B cell (primary cell): ENCODE measurements at regions not wholly inside any gene's neighbourhood (a gene's known extent, or its start where the extent isn't known, plus 50 kb on each side); places are given as distances from the start of the nearest gene placed in this dataset.

Experiments
- ATAC-seq: fragments of 200-7000 bp; cut with Tn5 transposase; one replicate; pipeline ENCODE4 v1.10.0; 2021; ENCODE audit warnings: low read depth, mild to moderate bottlenecking, moderate number of reproducible peaks, moderate library complexity
- CTCF ChIA-PET: fragments of 350-600 bp; sonication (Branson Sonifier 250); formaldehyde crosslinking; loops from one replicate; lab custom pipeline; 2021; ENCODE audit warnings: antibody characterized with exemption, inconsistent platforms; lab: Charles Lee
- POLR2A ChIA-PET: fragments of 350-600 bp; sonication (Branson Sonifier 250); formaldehyde crosslinking; loops from one replicate; lab custom pipeline; 2021; ENCODE audit warnings: antibody characterized with exemption; lab: Charles Lee
- DNase-seq: peaks from one replicate; pipeline ENCODE4 v3.0.0; 2013
- H2AFZ ChIP-seq: 2 replicates; pipeline ENCODE4 v1.6.1; 2012; ENCODE audit warnings: mild to moderate bottlenecking, low read depth, low read length; ENCODE audit not compliant: insufficient read depth, poor library complexity, severe bottlenecking
- H3K27ac ChIP-seq, 2 donors: 1 replicate in 1 of 2; 2 replicates in 1 of 2; pipeline ENCODE4 v1.5.1; 2012 to 2013; ENCODE audit warnings: low read length in 2 of 2, mild to moderate bottlenecking in 2 of 2, moderate library complexity in 1 of 2
- H3K27me3 ChIP-seq, 4 experiments: fragments of 200-600 bp in 1 of 4; sonication (generic) in 1 of 4; replicated peaks in 1 of 4; 1 replicate in 2 of 4; 2 replicates in 2 of 4; pipeline versions ENCODE4 v1.6.1 to v1.7.0; 2013 to 2016; ENCODE audit warnings: low read length in 3 of 4, mild to moderate bottlenecking in 2 of 4, mixed read lengths in 1 of 4, moderate library complexity in 1 of 4; ENCODE audit not compliant: insufficient read depth in 4 of 4, control insufficient read depth in 3 of 4; ENCODE audit errors: control extremely low read depth in 1 of 4
- H3K36me3 ChIP-seq, 2 experiments: replicated peaks in 1 of 2; 1 replicate in 1 of 2; 2 replicates in 1 of 2; pipeline versions ENCODE4 v1.6.1 to v1.7.1; 2013; ENCODE audit warnings: low read length in 1 of 2; ENCODE audit not compliant: insufficient read depth in 2 of 2, control insufficient read depth in 1 of 2; ENCODE audit errors: control extremely low read depth in 1 of 2, extremely low read depth in 1 of 2
- H3K4me1 ChIP-seq, 2 donors: fragments of 200-600 bp in 1 of 2; sonication (generic) in 1 of 2; 1 replicate in 1 of 2; 2 replicates in 1 of 2; pipeline versions ENCODE4 v1.5.1 to v1.6.1; 2013 to 2017; ENCODE audit warnings: low read length in 2 of 2; ENCODE audit not compliant: control insufficient read depth in 2 of 2, insufficient read depth in 2 of 2
- H3K4me2 ChIP-seq: replicated peaks from 2 replicates; pipeline ENCODE3; 2012; ENCODE audit warnings: mild to moderate bottlenecking, low read depth, low read length; ENCODE audit not compliant: poor library complexity, severe bottlenecking
- H3K4me3 ChIP-seq, 5 experiments: fragments of 200-600 bp in 1 of 5; sonication (generic) in 1 of 5; 1 replicate in 3 of 5; 2 replicates in 2 of 5; pipeline versions ENCODE4 v1.5.1 to v1.7.0; 2011 to 2016; ENCODE audit warnings: low read length in 4 of 5, mild to moderate bottlenecking in 4 of 5, low read depth in 2 of 5, control low read depth in 1 of 5, moderate library complexity in 1 of 5; ENCODE audit not compliant: insufficient read depth in 1 of 5; ENCODE audit errors: control extremely low read depth in 1 of 5, extremely low read depth in 1 of 5
- H3K79me2 ChIP-seq: fragments of 200-600 bp; sonication (generic); one replicate; pipeline ENCODE4 v1.6.0; 2016; ENCODE audit warnings: low read length; ENCODE audit not compliant: control insufficient read depth, insufficient read depth
- H3K9ac ChIP-seq: fragments of 200-600 bp; sonication (generic); 2 replicates; pipeline ENCODE4 v1.6.1; 2017; ENCODE audit warnings: mild to moderate bottlenecking, low read length, moderate library complexity
- H3K9me3 ChIP-seq, 3 donors: one replicate each; pipeline versions ENCODE4 v1.6.1 to v1.7.1; 2013; ENCODE audit warnings: low read length in 2 of 3; ENCODE audit not compliant: control insufficient read depth in 2 of 3, insufficient read depth in 1 of 3; ENCODE audit errors: control extremely low read depth in 1 of 3
- H4K20me1 ChIP-seq: 2 replicates; pipeline ENCODE4 v1.6.0; 2012; ENCODE audit warnings: mild to moderate bottlenecking, low read length; ENCODE audit not compliant: insufficient read depth, control insufficient read depth, poor library complexity, severe bottlenecking
- H3K27ac Mint-ChIP-seq: one replicate; pipeline ENCODE4 v1.8.0; 2021; ENCODE audit warnings: mixed read lengths
- H3K27me3 Mint-ChIP-seq: one replicate; pipeline ENCODE4 v1.8.0; 2021; ENCODE audit warnings: mixed read lengths
- H3K4me1 Mint-ChIP-seq: one replicate; pipeline ENCODE4 v1.8.0; 2021; ENCODE audit warnings: mixed read lengths
- H3K4me3 Mint-ChIP-seq: one replicate; pipeline ENCODE4 v1.8.0; 2021; ENCODE audit warnings: mixed read lengths
- H3K9me3 Mint-ChIP-seq: one replicate; pipeline ENCODE4 v1.8.0; 2022; ENCODE audit warnings: mixed read lengths; ENCODE audit not compliant: insufficient read depth
- CTCF ChIP-seq: fragments of 200-600 bp; IDR thresholded peaks from one replicate; pipeline ENCODE4 v1.8.0; 2022; ENCODE audit warnings: antibody characterized with exemption, mild to moderate bottlenecking
- EZH2 ChIP-seq: IDR thresholded peaks from 2 replicates; pipeline ENCODE4 v1.6.1; 2012; ENCODE audit warnings: borderline replicate concordance, low read depth, mild to moderate bottlenecking, moderate library complexity, low read length; ENCODE audit not compliant: insufficient read depth, poor library complexity, severe bottlenecking
- WGBS: methylation state at CpG from one replicate; pipeline ENCODE4 v1.1.5; 2013; ENCODE audit warnings: missing lambda C conversion rate; ENCODE audit not compliant: insufficient coverage; 5-methylcytosine and 5-hydroxymethylcytosine counted together
- intact Hi-C: fragments of 100-400 bp; cut with micrococcal nuclease; formaldehyde crosslinking; loops from one replicate; pipeline ENCODE4 v1.10.0; 2022

GRCh38 chr1:82160036-82160435 is 359.3 kb downstream of the ADGRL2 start:
- Histone ChIP-seq H3K27me3 (no peaks in the 10 kb centered on the region), H3K4me2 (no peak overlapping the region), H3K9me3 (no peaks in the 10 kb centered on the region), H3K27ac (no peak overlapping the region), H3K4me1 (no peaks in the 10 kb centered on the region), H3K4me3 (no peak overlapping the region), H3K79me2 (no peaks in the 10 kb centered on the region), H2AFZ (no peak overlapping the region), H4K20me1 (no peaks in the 10 kb centered on the region), H3K9ac (no peak overlapping the region), H3K36me3 (no peaks in the 10 kb centered on the region)
- TF ChIP-seq CTCF (no peak), EZH2 (no peak)
- ATAC-seq (no peak), DNase-seq (no peak)
- H3K4me1 Mint-ChIP-seq = peaks cover 5% of the 10 kb centered on the region
- 62% methylated on average over 3 of the region's 5 CpGs for WGBS
- intact Hi-C loops = no loop called here
- no peaks in the 10 kb centered on the region for H3K27me3 Mint-ChIP-seq
- no peaks in the 10 kb centered on the region for H3K9me3 Mint-ChIP-seq
- no peak overlapping the region for H3K27ac Mint-ChIP-seq
- POLR2A ChIA-PET = no interaction called here
- CTCF ChIA-PET = no interaction called here
- H3K4me3 Mint-ChIP-seq = no peak overlapping the region

DNA sequence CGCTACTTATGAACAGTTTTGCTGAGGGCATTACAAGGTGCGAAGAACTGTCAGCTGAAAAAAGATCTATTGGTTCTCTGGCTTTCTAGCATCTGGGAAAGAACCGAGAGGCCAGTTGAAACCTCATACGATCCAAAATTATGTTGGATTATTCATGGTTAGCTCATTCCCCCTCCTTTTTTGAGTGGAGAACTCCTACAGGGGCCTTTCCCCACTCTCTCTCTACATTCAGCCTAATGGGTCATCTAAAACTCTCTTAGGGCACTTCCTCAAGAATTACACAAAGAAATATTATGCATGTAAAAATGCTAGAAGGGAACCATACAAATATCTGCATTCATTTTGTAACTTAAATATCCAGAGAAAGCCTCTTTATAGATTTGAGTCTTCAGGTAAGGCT is 358.2 kb downstream of the ADGRL2 start:
- H2AFZ ChIP-seq = no peak overlapping the region
- no peaks in the 10 kb centered on the region for H3K36me3 ChIP-seq
- Mint-ChIP-seq H3K27ac (no peak overlapping the region), H3K9me3 (no peaks in the 10 kb centered on the region), H3K27me3 (no peaks in the 10 kb centered on the region), H3K4me1 (peaks cover 5% of the 10 kb centered on the region), H3K4me3 (no peak overlapping the region)
- no peaks in the 10 kb centered on the region for H3K27me3 ChIP-seq
- H3K27ac ChIP-seq = no peak overlapping the region
- no peaks in the 10 kb centered on the region for H3K9me3 ChIP-seq
- 100% methylated on average over 1 of the region's 4 CpGs for WGBS
- H4K20me1 ChIP-seq = no peaks in the 10 kb centered on the region
- no peak overlapping the region for H3K4me3 ChIP-seq
- ATAC-seq (no peak), DNase-seq (no peak)
- H3K4me2 ChIP-seq = no peak overlapping the region
- intact Hi-C loops = no loop called here
- no peaks in the 10 kb centered on the region for H3K79me2 ChIP-seq
- CTCF ChIA-PET = no interaction called here
- no peak overlapping the region for H3K9ac ChIP-seq
- H3K4me1 ChIP-seq = no peaks in the 10 kb centered on the region
- no peak for TF ChIP-seq EZH2
- TF ChIP-seq CTCF = no peak
- POLR2A ChIA-PET = no interaction called here
